HepG2 (cell line): ENCODE measurements at regions not wholly inside any gene's neighbourhood (a gene's known extent, or its start where the extent isn't known, plus 50 kb on each side); places are given as distances from the start of the nearest gene placed in this dataset.

Source experiments
- ATAC-seq: fragments of 200-7000 bp; cut with Tn5 transposase; 3 replicates; pipeline ENCODE4 v1.9.1; 2020; ENCODE audit warnings: mild to moderate bottlenecking, moderate library complexity
- BruUV-seq: library from RNA; stranded (reverse); fragments of 400-500 nt; replicated peaks from 2 replicates; lab custom pipeline; 2021; lab: Mats Ljungman, UMichigan
- CTCF ChIA-PET: fragments of 300-600 bp; formaldehyde crosslinking; extraction: SDS; loops from one replicate; lab custom pipeline; 2021; ENCODE audit warnings: low total read pairs, inconsistent platforms, low intra/inter-chr PET ratio; lab: Yijun Ruan, JAX
- POLR2A ChIA-PET: fragments of 350-600 bp; sonication (Branson Sonifier 250); formaldehyde crosslinking; loops from one replicate; lab custom pipeline; 2020; ENCODE audit warnings: antibody characterized with exemption, inconsistent platforms; lab: Yijun Ruan, JAX
- DNase-seq: peaks from one replicate; pipeline ENCODE4 v3.0.0-alpha.2; 2015; ENCODE audit warnings: low spot score
- FAIRE-seq: peaks from 3 replicates; lab custom pipeline; 2011; peaks lifted over from hg19 to GRCh38; lab: Jason Lieb, UNC
- H2AFZ ChIP-seq: one replicate; pipeline ENCODE4 v1.6.1; 2011; ENCODE audit warnings: low read length, inconsistent platforms
- H3K27ac ChIP-seq: fragments of 300-600 bp; 3 replicates; pipeline ENCODE4 v1.8.0; 2011; ENCODE audit warnings: mixed run types, mild to moderate bottlenecking, mixed read lengths, low read length, inconsistent platforms; ENCODE audit not compliant: insufficient read depth; ENCODE audit errors: extremely low read length
- H3K27me3 ChIP-seq, 2 experiments: fragments of 200-600 bp in 1 of 2; 2 replicates in 1 of 2; 3 replicates in 1 of 2; pipeline versions ENCODE4 v1.6.0 to v1.8.0; 2011; ENCODE audit warnings: low read length in 2 of 2, mild to moderate bottlenecking in 2 of 2, moderate library complexity in 2 of 2, inconsistent platforms in 1 of 2; ENCODE audit not compliant: insufficient read depth in 2 of 2, control insufficient read depth in 1 of 2
- H3K36me3 ChIP-seq, 2 experiments: fragments of 200-600 bp in 1 of 2; replicated peaks in 1 of 2; 2 replicates in 1 of 2; 3 replicates in 1 of 2; pipeline versions ENCODE4 v1.5.1 to v1.8.0; 2011; ENCODE audit warnings: low read length in 2 of 2, inconsistent platforms in 1 of 2; ENCODE audit not compliant: insufficient read depth in 2 of 2, control insufficient read depth in 1 of 2
- H3K4me1 ChIP-seq: 2 replicates; pipeline ENCODE4 v1.5.1; 2012; ENCODE audit warnings: low read length, inconsistent platforms; ENCODE audit not compliant: insufficient read depth
- H3K4me2 ChIP-seq: 2 replicates; pipeline ENCODE4 v1.6.0; 2011; ENCODE audit warnings: low read depth, low read length, inconsistent platforms
- H3K4me3 ChIP-seq, 3 experiments: fragments of 200-600 bp in 1 of 3; sonication (generic), shearing (Covaris generic) in 1 of 3; replicated peaks in 1 of 3; 2 replicates each; pipeline ENCODE4 v1.5.1; 2011 to 2016; ENCODE audit warnings: low read length in 3 of 3, inconsistent platforms in 2 of 3, low read depth in 2 of 3, mild to moderate bottlenecking in 2 of 3, control low read depth in 1 of 3, mixed read lengths in 1 of 3; ENCODE audit not compliant: insufficient read depth in 1 of 3
- H3K79me2 ChIP-seq: one replicate; pipeline ENCODE4 v1.6.1; 2011; ENCODE audit warnings: low read length, inconsistent platforms; ENCODE audit not compliant: insufficient read depth
- H3K9ac ChIP-seq: 2 replicates; pipeline ENCODE4 v1.6.0; 2011; ENCODE audit warnings: mild to moderate bottlenecking, low read depth, low read length, inconsistent platforms; ENCODE audit not compliant: insufficient read depth
- H3K9me3 ChIP-seq: 2 replicates; pipeline ENCODE4 v1.5.1; 2012; ENCODE audit warnings: mild to moderate bottlenecking, low read length
- H4K20me1 ChIP-seq: 2 replicates; pipeline ENCODE4 v1.6.0; 2011; ENCODE audit warnings: inconsistent platforms, mild to moderate bottlenecking, low read length, moderate library complexity; ENCODE audit not compliant: insufficient read depth
- AHDC1 ChIP-seq: sonication (generic); formaldehyde crosslinking; IDR thresholded peaks from 2 replicates; pipeline ENCODE4 v1.5.1; 2020; ENCODE audit warnings: mild to moderate bottlenecking, missing genetic modification reagents, borderline replicate concordance
- CAMTA2 ChIP-seq: sonication (generic); formaldehyde crosslinking; IDR thresholded peaks from 2 replicates; pipeline ENCODE4 v1.4.0; 2020; ENCODE audit warnings: mild to moderate bottlenecking, missing genetic modification reagents, borderline replicate concordance
- CCDC6 ChIP-seq: sonication (generic); formaldehyde crosslinking; IDR thresholded peaks from 2 replicates; pipeline ENCODE4 v1.8.1; 2022; ENCODE audit warnings: mild to moderate bottlenecking, missing genetic modification reagents, moderate library complexity
- EEA1 ChIP-seq: sonication (generic); formaldehyde crosslinking; IDR thresholded peaks from 2 replicates; pipeline ENCODE4 v1.5.1; 2020; ENCODE audit warnings: mild to moderate bottlenecking, missing genetic modification reagents, borderline replicate concordance
- MTF1 ChIP-seq: sonication (generic); formaldehyde crosslinking; IDR thresholded peaks from 2 replicates; pipeline ENCODE4 v1.5.0; 2020; ENCODE audit warnings: missing genetic modification reagents
- RXRA ChIP-seq: sonication (generic); formaldehyde crosslinking; IDR thresholded peaks from 2 replicates; pipeline ENCODE4 v1.5.1; 2020; ENCODE audit warnings: missing genetic modification reagents
- TFAP4 ChIP-seq: sonication (generic); IDR thresholded peaks from 2 replicates; pipeline ENCODE4 v1.6.1; 2016; ENCODE audit warnings: low read depth, borderline replicate concordance
- THYN1 ChIP-seq: sonication (generic); formaldehyde crosslinking; IDR thresholded peaks from 2 replicates; pipeline ENCODE4 v1.8.1; 2023; ENCODE audit warnings: low read depth, mild to moderate bottlenecking, moderate library complexity, missing genetic modification reagents, borderline replicate concordance
- U2AF2 ChIP-seq: fragments of 200-400 bp; formaldehyde crosslinking; IDR thresholded peaks from 2 replicates; pipeline ENCODE4 v1.6.1; 2017; ENCODE audit warnings: low read depth, mild to moderate bottlenecking, low read length
- ZC3H4 ChIP-seq: sonication (generic); formaldehyde crosslinking; IDR thresholded peaks from 2 replicates; pipeline ENCODE4 v1.4.0; 2020; ENCODE audit warnings: missing genetic modification reagents, borderline replicate concordance
- ZFP36 ChIP-seq: fragments of 150-350 bp; IDR thresholded peaks from 2 replicates; pipeline ENCODE4 v1.6.1; 2018; ENCODE audit warnings: borderline replicate concordance, low read length, low read depth; ENCODE audit not compliant: partially characterized antibody
- ZNF235 ChIP-seq: sonication (generic); formaldehyde crosslinking; IDR thresholded peaks from 2 replicates; pipeline ENCODE4 v1.8.1; 2023; ENCODE audit warnings: mild to moderate bottlenecking, missing genetic modification reagents, borderline replicate concordance
- ZNF550 ChIP-seq: sonication (generic); formaldehyde crosslinking; IDR thresholded peaks from 2 replicates; pipeline ENCODE4 v1.4.0; 2020; ENCODE audit warnings: mild to moderate bottlenecking, missing genetic modification reagents, borderline replicate concordance
- ZNF772 ChIP-seq: sonication (generic); formaldehyde crosslinking; IDR thresholded peaks from 2 replicates; pipeline ENCODE4 v1.5.0; 2020; ENCODE audit warnings: mild to moderate bottlenecking, missing genetic modification reagents
- ZNF781 ChIP-seq: sonication (generic); formaldehyde crosslinking; IDR thresholded peaks from 2 replicates; pipeline ENCODE4 v1.5.1; 2020; ENCODE audit warnings: borderline replicate concordance, mild to moderate bottlenecking, missing genetic modification reagents; ENCODE audit errors: not compliant biosample characterization
- WGBS: methylation state at CpG from one replicate; pipeline ENCODE4 v1.1.6; 2017; ENCODE audit warnings: low lambda C conversion rate; 5-methylcytosine and 5-hydroxymethylcytosine counted together
- in situ Hi-C: cut with HindIII; loops from 2 replicates; pipeline ENCODE4 v1.10.0; 2017; ENCODE audit warnings: low pct_unique_long_range_greater_than_20kb; ENCODE audit not compliant: extremely low pct_ligation_motif_present
- intact Hi-C: fragments of 100-400 bp; cut with micrococcal nuclease; formaldehyde crosslinking; loops from one replicate; pipeline ENCODE4 v1.10.0; 2022; ENCODE audit not compliant: unreplicated experiment

- FAIRE-seq (no peak), ATAC-seq (no peak), DNase-seq (no peak)
- Histone ChIP-seq H3K36me3 (no peaks in the 10 kb centered on the region), H3K4me1 (no peaks in the 10 kb centered on the region), H3K9me3 (no peaks in the 10 kb centered on the region), H3K4me3 (no peak overlapping the region), H3K4me2 (no peak overlapping the region), H2AFZ (no peak overlapping the region), H3K9ac (no peak overlapping the region), H3K27me3 (no peaks in the 10 kb centered on the region), H4K20me1 (no peaks in the 10 kb centered on the region), H3K79me2 (no peaks in the 10 kb centered on the region), H3K27ac (no peak overlapping the region)
- CTCF ChIA-PET: no interaction called here
- TF ChIP-seq CAMTA2: no peak
- no peak for TF ChIP-seq U2AF2
- TF ChIP-seq MTF1: no peak
- no peak for TF ChIP-seq TFAP4
- no peak for TF ChIP-seq ZNF550 (CRISPR knock-in tag)
- no peak for TF ChIP-seq ZC3H4
- no peak for TF ChIP-seq CCDC6 (CRISPR knock-in tag)
- TF ChIP-seq EEA1: no peak
- no peak for TF ChIP-seq ZFP36
- no peak for TF ChIP-seq AHDC1
- no peak for TF ChIP-seq ZNF235
- TF ChIP-seq THYN1 (CRISPR knock-in tag): no peak
- no peak for TF ChIP-seq RXRA (CRISPR knock-in tag)
- TF ChIP-seq ZNF772 (CRISPR knock-in tag): no peak
- no peak for TF ChIP-seq ZNF781 (CRISPR knock-in tag)
- WGBS: 55% methylated on average over 4 of the region's 4 CpGs
- BruUV-seq: no TSS peak
- intact Hi-C loops (no loop called here), in situ Hi-C loops (no loop called here)
- POLR2A ChIA-PET: no interaction called here
These were observed 165.5 kb upstream of the BET1 start for GRCh38 chr7:94169682-94170081.
